ENCODE measurements at regions not wholly inside any gene's neighbourhood (a gene's known extent, or its start where the extent isn't known, plus 50 kb on each side); places are given as distances from the start of the nearest gene placed in this dataset.

GRCh38 chr6:169158174-169158573 is 95.5 kb downstream of the THBS2 start:
- TF ChIP-seq, protein P1, sequence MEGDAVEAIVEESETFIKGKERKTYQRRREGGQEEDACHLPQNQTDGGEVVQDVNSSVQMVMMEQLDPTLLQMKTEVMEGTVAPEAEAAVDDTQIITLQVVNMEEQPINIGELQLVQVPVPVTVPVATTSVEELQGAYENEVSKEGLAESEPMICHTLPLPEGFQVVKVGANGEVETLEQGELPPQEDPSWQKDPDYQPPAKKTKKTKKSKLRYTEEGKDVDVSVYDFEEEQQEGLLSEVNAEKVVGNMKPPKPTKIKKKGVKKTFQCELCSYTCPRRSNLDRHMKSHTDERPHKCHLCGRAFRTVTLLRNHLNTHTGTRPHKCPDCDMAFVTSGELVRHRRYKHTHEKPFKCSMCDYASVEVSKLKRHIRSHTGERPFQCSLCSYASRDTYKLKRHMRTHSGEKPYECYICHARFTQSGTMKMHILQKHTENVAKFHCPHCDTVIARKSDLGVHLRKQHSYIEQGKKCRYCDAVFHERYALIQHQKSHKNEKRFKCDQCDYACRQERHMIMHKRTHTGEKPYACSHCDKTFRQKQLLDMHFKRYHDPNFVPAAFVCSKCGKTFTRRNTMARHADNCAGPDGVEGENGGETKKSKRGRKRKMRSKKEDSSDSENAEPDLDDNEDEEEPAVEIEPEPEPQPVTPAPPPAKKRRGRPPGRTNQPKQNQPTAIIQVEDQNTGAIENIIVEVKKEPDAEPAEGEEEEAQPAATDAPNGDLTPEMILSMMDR (IDR thresholded peaks at IDR 0.05) = no peak
- no peak for TF ChIP-seq POLR2A (IDR thresholded peaks at IDR 0.05)

Data from body of pancreas (tissue), 4 donors.